ENCODE measurements at regions not wholly inside any gene's neighbourhood (a gene's known extent, or its start where the extent isn't known, plus 50 kb on each side); places are given as distances from the start of the nearest gene placed in this dataset.

GRCh38 chr7:146008293-146008692 is 108.3 kb upstream of the CNTNAP2 start:
- no peak overlapping the region for H2AFZ ChIP-seq (ENCODE audit: low read length)
- no peak for TF ChIP-seq CTCF (IDR thresholded peaks at IDR 0.05; ENCODE audit: extremely low read depth, low read depth, low read length)
- H3K4me1 ChIP-seq (ENCODE audit: insufficient read depth, low read length), result no peaks in the 10 kb centered on the region
- H3K9me3 ChIP-seq (ENCODE audit: low read depth, low read length), result no peaks in the 10 kb centered on the region
- no peak overlapping the region for H3K4me2 ChIP-seq (ENCODE audit: insufficient read depth, low read length)
- no peaks in the 10 kb centered on the region for H4K20me1 ChIP-seq (ENCODE audit: insufficient read depth, low read length)
- H3K27ac ChIP-seq (ENCODE audit: low read depth, low read length), result no peak overlapping the region
- H3K79me2 ChIP-seq (ENCODE audit: insufficient read depth, low read length), result no peaks in the 10 kb centered on the region
- H3K4me3 ChIP-seq (ENCODE audit: insufficient read depth, low read length), result no peak overlapping the region
- DNase-seq (ENCODE audit: insufficient read length, low spot score, missing footprints), result no peak
- H3K36me3 ChIP-seq (ENCODE audit: insufficient read depth, low read length), result no peaks in the 10 kb centered on the region
- no peaks in the 10 kb centered on the region for H3K27me3 ChIP-seq (ENCODE audit: insufficient read depth, low read length)

GRCh38 chr7:146004805-146005204 is 111.8 kb upstream of the CNTNAP2 start:
- no peak for DNase-seq (ENCODE audit: insufficient read length, low spot score, missing footprints)
- H4K20me1 ChIP-seq (ENCODE audit: insufficient read depth, low read length), result no peaks in the 10 kb centered on the region
- H2AFZ ChIP-seq (ENCODE audit: low read length), result no peak overlapping the region
- H3K9me3 ChIP-seq (ENCODE audit: low read depth, low read length), result no peaks in the 10 kb centered on the region
- no peak overlapping the region for H3K27ac ChIP-seq (ENCODE audit: low read depth, low read length)
- H3K27me3 ChIP-seq (ENCODE audit: insufficient read depth, low read length), result no peaks in the 10 kb centered on the region
- H3K4me2 ChIP-seq (ENCODE audit: insufficient read depth, low read length), result no peak overlapping the region
- H3K79me2 ChIP-seq (ENCODE audit: insufficient read depth, low read length), result no peaks in the 10 kb centered on the region
- no peaks in the 10 kb centered on the region for H3K36me3 ChIP-seq (ENCODE audit: insufficient read depth, low read length)
- TF ChIP-seq CTCF (IDR thresholded peaks at IDR 0.05; ENCODE audit: extremely low read depth, low read depth, low read length), result no peak
- H3K4me1 ChIP-seq (ENCODE audit: insufficient read depth, low read length), result no peaks in the 10 kb centered on the region
- no peak overlapping the region for H3K4me3 ChIP-seq (ENCODE audit: insufficient read depth, low read length)

- Histone ChIP-seq H3K4me1 (ENCODE audit: insufficient read depth, low read length) (no peaks in the 10 kb centered on the region), H3K27ac (ENCODE audit: low read depth, low read length) (no peak overlapping the region), H3K79me2 (ENCODE audit: insufficient read depth, low read length) (no peaks in the 10 kb centered on the region), H2AFZ (ENCODE audit: low read length) (no peak overlapping the region), H3K4me2 (ENCODE audit: insufficient read depth, low read length) (no peak overlapping the region), H3K36me3 (ENCODE audit: insufficient read depth, low read length) (no peaks in the 10 kb centered on the region), H3K9me3 (ENCODE audit: low read depth, low read length) (no peaks in the 10 kb centered on the region), H3K27me3 (ENCODE audit: insufficient read depth, low read length) (no peaks in the 10 kb centered on the region), H4K20me1 (ENCODE audit: insufficient read depth, low read length) (no peaks in the 10 kb centered on the region), H3K4me3 (ENCODE audit: insufficient read depth, low read length) (no peak overlapping the region)
- no peak for TF ChIP-seq CTCF (IDR thresholded peaks at IDR 0.05; ENCODE audit: extremely low read depth, low read depth, low read length)
- no peak for DNase-seq (ENCODE audit: insufficient read length, low spot score, missing footprints)
Measured at GRCh38 chr7:146002431-146003078, 114.0 kb upstream of the CNTNAP2 start.

- no peaks in the 10 kb centered on the region for H3K36me3 ChIP-seq (ENCODE audit: insufficient read depth, low read length)
- H3K27ac ChIP-seq (ENCODE audit: low read depth, low read length), result no peak overlapping the region
- H3K27me3 ChIP-seq (ENCODE audit: insufficient read depth, low read length), result no peaks in the 10 kb centered on the region
- no peaks in the 10 kb centered on the region for H3K4me1 ChIP-seq (ENCODE audit: insufficient read depth, low read length)
- H3K9me3 ChIP-seq (ENCODE audit: low read depth, low read length), result no peaks in the 10 kb centered on the region
- H2AFZ ChIP-seq (ENCODE audit: low read length), result no peak overlapping the region
- no peaks in the 10 kb centered on the region for H4K20me1 ChIP-seq (ENCODE audit: insufficient read depth, low read length)
- no peak for TF ChIP-seq CTCF (IDR thresholded peaks at IDR 0.05; ENCODE audit: extremely low read depth, low read depth, low read length)
- H3K4me3 ChIP-seq (ENCODE audit: insufficient read depth, low read length), result no peak overlapping the region
- H3K79me2 ChIP-seq (ENCODE audit: insufficient read depth, low read length), result no peaks in the 10 kb centered on the region
- no peak overlapping the region for H3K4me2 ChIP-seq (ENCODE audit: insufficient read depth, low read length)
- no peak for DNase-seq (ENCODE audit: insufficient read length, low spot score, missing footprints)
Measured at GRCh38 chr7:146002008-146002407, 114.6 kb upstream of the CNTNAP2 start.

Measured in osteoblast (primary cell).